WTC11 (cell line): ENCODE measurements at regions not wholly inside any gene's neighbourhood (a gene's known extent, or its start where the extent isn't known, plus 50 kb on each side); places are given as distances from the start of the nearest gene placed in this dataset.
"Not testable (repeated sequence)": the region's sequence is repeated elsewhere in the genome, so short reads cannot be mapped to it uniquely, and the experiment has no call there.

Experiments
- ATAC-seq: fragments of 200-7000 bp; cut with Tn5 transposase; 2 replicates; pipeline ENCODE4 v1.10.0; 2021; ENCODE audit warnings: mild to moderate bottlenecking, moderate library complexity
- CTCF ChIA-PET: fragments of 300-600 bp; sonication (Branson Sonifier 250); formaldehyde crosslinking; loops from one replicate; lab custom pipeline; 2021; ENCODE audit warnings: antibody characterized with exemption; lab: Charles Lee
- POLR2A ChIA-PET: fragments of 350-600 bp; sonication (Branson Sonifier 250); formaldehyde crosslinking; loops from one replicate; lab custom pipeline; 2021; ENCODE audit warnings: antibody characterized with exemption; lab: Charles Lee
- DNase-seq: peaks from one replicate; pipeline ENCODE4 v3.0.0; 2021; ENCODE audit warnings: low spot score
- H3K27ac Mint-ChIP-seq: 2 replicates; pipeline ENCODE4 v1.8.0; 2021; ENCODE audit warnings: mixed read lengths
- H3K27me3 Mint-ChIP-seq: 2 replicates; pipeline ENCODE4 v1.8.0; 2021; ENCODE audit warnings: low read depth, mild to moderate bottlenecking, moderate library complexity, mixed read lengths
- H3K36me3 Mint-ChIP-seq: 2 replicates; pipeline ENCODE4 v1.8.0; 2021; ENCODE audit warnings: mixed read lengths
- H3K4me1 Mint-ChIP-seq: 2 replicates; pipeline ENCODE4 v1.8.0; 2022; ENCODE audit warnings: mixed read lengths
- H3K4me3 Mint-ChIP-seq: 2 replicates; pipeline ENCODE4 v1.8.0; 2021; ENCODE audit warnings: mild to moderate bottlenecking, moderate library complexity, mixed read lengths
- H3K9me3 Mint-ChIP-seq: 2 replicates; pipeline ENCODE4 v1.8.0; 2021; ENCODE audit warnings: mixed read lengths
- CBFB ChIP-seq: sonication (generic); formaldehyde crosslinking; IDR thresholded peaks from 2 replicates; pipeline ENCODE4 v1.8.1; 2022; ENCODE audit warnings: mild to moderate bottlenecking, low read depth, missing genetic modification reagents
- CREB1 ChIP-seq: sonication (generic); formaldehyde crosslinking; IDR thresholded peaks from 2 replicates; pipeline ENCODE4 v1.8.0; 2023; ENCODE audit warnings: mild to moderate bottlenecking, missing genetic modification reagents
- CREM ChIP-seq: sonication (generic); formaldehyde crosslinking; IDR thresholded peaks from 2 replicates; pipeline ENCODE4 v1.8.1; 2022; ENCODE audit warnings: mild to moderate bottlenecking, missing genetic modification reagents, moderate library complexity
- ESRRA ChIP-seq: sonication (generic); formaldehyde crosslinking; IDR thresholded peaks from 2 replicates; pipeline ENCODE4 v1.8.1; 2022; ENCODE audit warnings: mild to moderate bottlenecking, missing genetic modification reagents, borderline replicate concordance
- ETV6 ChIP-seq: sonication (generic); formaldehyde crosslinking; IDR thresholded peaks from 2 replicates; pipeline ENCODE4 v1.8.1; 2022; ENCODE audit warnings: mild to moderate bottlenecking, missing genetic modification reagents
- GABPB1 ChIP-seq: sonication (generic); formaldehyde crosslinking; IDR thresholded peaks from 2 replicates; pipeline ENCODE4 v1.8.1; 2023; ENCODE audit warnings: mild to moderate bottlenecking, missing genetic modification reagents
- JAZF1 ChIP-seq: fragments of 250-450 bp; sonication (Bioruptor Pico); IDR thresholded peaks from 2 replicates; pipeline ENCODE4 v1.9.0; 2021; ENCODE audit warnings: moderate library complexity, mild to moderate bottlenecking, inconsistent platforms
- NR2C2 ChIP-seq: sonication (generic); formaldehyde crosslinking; IDR thresholded peaks from 2 replicates; pipeline ENCODE4 v1.8.0; 2022; ENCODE audit warnings: mild to moderate bottlenecking, missing genetic modification reagents
- SP1 ChIP-seq: sonication (generic); formaldehyde crosslinking; conservative IDR thresholded peaks from 2 replicates; pipeline ENCODE4 v1.8.1; 2022; ENCODE audit warnings: missing genetic modification reagents
- STAT6 ChIP-seq: sonication (generic); formaldehyde crosslinking; conservative IDR thresholded peaks from 2 replicates; pipeline ENCODE4 v1.8.1; 2023; ENCODE audit warnings: mild to moderate bottlenecking, low read depth, missing genetic modification reagents, moderate library complexity
- USF1 ChIP-seq: sonication (generic); formaldehyde crosslinking; IDR thresholded peaks from 2 replicates; pipeline ENCODE4 v1.8.0; 2022; ENCODE audit warnings: mild to moderate bottlenecking, missing genetic modification reagents
- ZBTB21 ChIP-seq: sonication (generic); formaldehyde crosslinking; IDR thresholded peaks from 2 replicates; pipeline ENCODE4 v1.8.1; 2023; ENCODE audit warnings: mild to moderate bottlenecking, missing genetic modification reagents, borderline replicate concordance
- ZNF138 ChIP-seq: sonication (generic); formaldehyde crosslinking; conservative IDR thresholded peaks from 2 replicates; pipeline ENCODE4 v1.8.1; 2022; ENCODE audit warnings: mild to moderate bottlenecking, moderate library complexity, missing genetic modification reagents
- ZNF396 ChIP-seq: fragments of 250-450 bp; sonication (Bioruptor Pico); IDR thresholded peaks from 2 replicates; pipeline ENCODE4 v1.8.0; 2021; ENCODE audit warnings: mild to moderate bottlenecking, moderate library complexity, borderline replicate concordance
- ZNF416 ChIP-seq: fragments of 250-450 bp; sonication (Bioruptor Pico); IDR thresholded peaks from 2 replicates; pipeline ENCODE4 v1.9.0; 2021; ENCODE audit warnings: mild to moderate bottlenecking, inconsistent platforms
- ZNF671 ChIP-seq: fragments of 250-450 bp; sonication (Bioruptor Pico); IDR thresholded peaks from 2 replicates; pipeline ENCODE4 v1.8.0; 2021; ENCODE audit warnings: mild to moderate bottlenecking
- TF ChIP-seq, protein P1 (sequence below): sonication (generic); formaldehyde crosslinking; IDR thresholded peaks from 2 replicates; pipeline ENCODE4 v1.8.0; 2022; ENCODE audit warnings: mild to moderate bottlenecking, missing genetic modification reagents
- TF ChIP-seq, protein P2 (sequence below): sonication (generic); formaldehyde crosslinking; IDR thresholded peaks from 2 replicates; pipeline ENCODE4 v1.8.1; 2023; ENCODE audit warnings: mild to moderate bottlenecking, missing genetic modification reagents, moderate library complexity
- TF ChIP-seq, protein P3 (sequence below): sonication (generic); formaldehyde crosslinking; IDR thresholded peaks from 2 replicates; pipeline ENCODE4 v1.8.1; 2023; ENCODE audit warnings: mild to moderate bottlenecking, missing genetic modification reagents

GRCh38 chr10:21285742-21286331, 239.6 kb downstream of the SKIDA1 start (continued):
- TF ChIP-seq GABPB1 (CRISPR knock-in tag), result no peak
- TF ChIP-seq, protein P1, sequence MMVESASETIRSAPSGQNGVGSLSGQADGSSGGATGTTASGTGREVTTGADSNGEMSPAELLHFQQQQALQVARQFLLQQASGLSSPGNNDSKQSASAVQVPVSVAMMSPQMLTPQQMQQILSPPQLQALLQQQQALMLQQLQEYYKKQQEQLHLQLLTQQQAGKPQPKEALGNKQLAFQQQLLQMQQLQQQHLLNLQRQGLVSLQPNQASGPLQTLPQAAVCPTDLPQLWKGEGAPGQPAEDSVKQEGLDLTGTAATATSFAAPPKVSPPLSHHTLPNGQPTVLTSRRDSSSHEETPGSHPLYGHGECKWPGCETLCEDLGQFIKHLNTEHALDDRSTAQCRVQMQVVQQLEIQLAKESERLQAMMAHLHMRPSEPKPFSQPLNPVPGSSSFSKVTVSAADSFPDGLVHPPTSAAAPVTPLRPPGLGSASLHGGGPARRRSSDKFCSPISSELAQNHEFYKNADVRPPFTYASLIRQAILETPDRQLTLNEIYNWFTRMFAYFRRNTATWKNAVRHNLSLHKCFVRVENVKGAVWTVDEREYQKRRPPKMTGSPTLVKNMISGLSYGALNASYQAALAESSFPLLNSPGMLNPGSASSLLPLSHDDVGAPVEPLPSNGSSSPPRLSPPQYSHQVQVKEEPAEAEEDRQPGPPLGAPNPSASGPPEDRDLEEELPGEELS (CRISPR knock-in tag), result no peak
- no peak for TF ChIP-seq ZBTB21 (CRISPR knock-in tag)
- TF ChIP-seq, protein P2, sequence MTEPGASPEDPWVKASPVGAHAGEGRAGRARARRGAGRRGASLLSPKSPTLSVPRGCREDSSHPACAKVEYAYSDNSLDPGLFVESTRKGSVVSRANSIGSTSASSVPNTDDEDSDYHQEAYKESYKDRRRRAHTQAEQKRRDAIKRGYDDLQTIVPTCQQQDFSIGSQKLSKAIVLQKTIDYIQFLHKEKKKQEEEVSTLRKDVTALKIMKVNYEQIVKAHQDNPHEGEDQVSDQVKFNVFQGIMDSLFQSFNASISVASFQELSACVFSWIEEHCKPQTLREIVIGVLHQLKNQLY, result no peak
- no peak for TF ChIP-seq ZNF671 (CRISPR knock-in tag)
- no peak for TF ChIP-seq USF1
- TF ChIP-seq, protein P3, sequence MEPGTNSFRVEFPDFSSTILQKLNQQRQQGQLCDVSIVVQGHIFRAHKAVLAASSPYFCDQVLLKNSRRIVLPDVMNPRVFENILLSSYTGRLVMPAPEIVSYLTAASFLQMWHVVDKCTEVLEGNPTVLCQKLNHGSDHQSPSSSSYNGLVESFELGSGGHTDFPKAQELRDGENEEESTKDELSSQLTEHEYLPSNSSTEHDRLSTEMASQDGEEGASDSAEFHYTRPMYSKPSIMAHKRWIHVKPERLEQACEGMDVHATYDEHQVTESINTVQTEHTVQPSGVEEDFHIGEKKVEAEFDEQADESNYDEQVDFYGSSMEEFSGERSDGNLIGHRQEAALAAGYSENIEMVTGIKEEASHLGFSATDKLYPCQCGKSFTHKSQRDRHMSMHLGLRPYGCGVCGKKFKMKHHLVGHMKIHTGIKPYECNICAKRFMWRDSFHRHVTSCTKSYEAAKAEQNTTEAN, result no peak
- no peak for TF ChIP-seq STAT6 (CRISPR knock-in tag)
- TF ChIP-seq NR2C2 (CRISPR knock-in tag), result no peak
- no peak for TF ChIP-seq ZNF396 (CRISPR knock-in tag)

GRCh38 chr10:21285207-21285606, 240.3 kb downstream of the SKIDA1 start:
- TF ChIP-seq ZNF416 (CRISPR knock-in tag) (no peak), CREM (CRISPR knock-in tag) (no peak), CBFB (CRISPR knock-in tag) (no peak), ETV6 (CRISPR knock-in tag) (peak; percentile 51; the same call in 1 of the 2 replicates)
- H3K9me3 Mint-ChIP-seq, result peaks cover 2% of the 10 kb centered on the region; the same call in 1 of the 2 replicates
- no peaks in the 10 kb centered on the region for H3K27me3 Mint-ChIP-seq
- no peak for DNase-seq
- ChIA-PET POLR2A (no interaction called here), CTCF (no interaction called here)
- 0 out of 2 replicates have a peak, but pooled peaks cover 3% of the 10 kb centered on the region for H3K36me3 Mint-ChIP-seq
- H3K4me3 Mint-ChIP-seq, result no peak overlapping the region
- H3K27ac Mint-ChIP-seq, result peak overlapping the region; percentile 95
- H3K4me1 Mint-ChIP-seq, result peaks cover 79% of the 10 kb centered on the region
- peak; percentile 26 for ATAC-seq

DNA sequence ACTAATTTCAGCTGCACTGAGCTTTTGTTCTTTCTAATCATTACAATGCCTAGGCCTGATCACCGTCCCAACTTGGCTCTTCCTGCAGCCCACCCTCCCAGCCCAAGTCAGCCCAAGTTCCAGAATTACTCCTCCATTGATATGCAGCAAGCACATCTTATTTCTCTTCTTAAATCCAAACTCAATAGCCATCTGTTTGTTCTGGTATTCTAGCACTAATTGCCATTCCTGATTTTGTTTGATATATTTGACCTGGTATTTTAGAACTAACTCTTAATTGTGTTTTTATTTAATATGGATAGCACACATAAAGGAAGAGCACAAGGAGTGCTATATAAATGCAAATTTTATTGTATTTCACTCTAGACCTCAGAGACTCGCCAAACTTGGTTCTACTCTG, 241.2 kb downstream of the SKIDA1 start:
- ATAC-seq, result no peak
- H3K4me3 Mint-ChIP-seq, result peak overlapping the region; percentile 27; the same call in 1 of the 2 replicates
- POLR2A ChIA-PET, result interaction anchor here (0.6 kb wide), 2 partner anchors 201 to 226 kb away, joined by 3 to 5 read pairs; no protein-coding TSS in a partner anchor
- no peaks in the 10 kb centered on the region for H3K27me3 Mint-ChIP-seq
- TF ChIP-seq ESRRA (CRISPR knock-in tag), result no peak
- no peak for TF ChIP-seq SP1 (CRISPR knock-in tag)
- TF ChIP-seq CREB1 (CRISPR knock-in tag), result no peak
- TF ChIP-seq ZNF138, result no peak
- TF ChIP-seq JAZF1, result no peak
- CTCF ChIA-PET, result no interaction called here
- peaks cover 81% of the 10 kb centered on the region for H3K4me1 Mint-ChIP-seq
- H3K27ac Mint-ChIP-seq, result peak overlapping the region; percentile 95
- DNase-seq, result no peak
- H3K36me3 Mint-ChIP-seq, result 0 out of 2 replicates have a peak, but pooled peaks cover 3% of the 10 kb centered on the region
- H3K9me3 Mint-ChIP-seq, result no peaks in the 10 kb centered on the region

DNA sequence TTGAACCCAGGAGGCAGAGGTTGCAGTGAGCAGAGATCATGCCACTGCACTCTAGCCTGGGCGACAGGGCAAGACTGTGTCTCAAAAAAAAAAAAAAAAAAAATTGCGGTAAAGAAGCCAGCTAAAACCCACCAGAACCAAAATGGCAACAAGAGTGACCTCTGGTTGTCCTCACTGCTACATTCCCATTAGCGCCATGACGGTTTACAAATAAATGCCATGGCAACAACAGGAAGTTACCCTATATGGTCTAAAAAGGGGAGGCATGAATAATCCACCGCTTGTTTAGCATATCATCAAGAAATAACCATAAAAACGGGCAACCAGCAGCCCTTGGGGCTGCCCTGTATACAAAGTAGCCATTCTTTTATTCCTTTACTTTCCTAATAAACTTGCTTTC, 242.4 kb downstream of the SKIDA1 start:
- Mint-ChIP-seq H3K4me1 (peaks cover 90% of the 10 kb centered on the region), H3K27ac (peak overlapping the region; percentile 99)
- DNase-seq, H3K36me3 Mint-ChIP-seq, H3K9me3 Mint-ChIP-seq, ATAC-seq, H3K27me3 Mint-ChIP-seq, H3K4me3 Mint-ChIP-seq: not testable (repeated sequence)
- POLR2A ChIA-PET, result interaction anchor here (0.7 to 1.6 kb wide), 5 partner anchors 10 to 597 kb away, joined by 3 to 6 read pairs (median 4); partner anchors contain the start of gene SKIDA1
- CTCF ChIA-PET, result interaction anchor here (0.9 to 1.5 kb wide), 6 partner anchors 11 to 671 kb away, joined by 3 to 8 read pairs (median 4); no protein-coding TSS in a partner anchor
